Hippocampal formation (tissue), 2 donors: ENCODE measurements at regions not wholly inside any gene's neighbourhood (a gene's known extent, or its start where the extent isn't known, plus 50 kb on each side); places are given as distances from the start of the nearest gene placed in this dataset.

ENCODE experiments used
- DNase-seq, 2 donors: peaks; one replicate each; lab custom pipeline; 2025; lab: John Stamatoyannopoulos, UW

GRCh38 chr14:101105045-101105444 lies 201.5 kb upstream of the RTL1 start:
- DNase-seq: no peak

GRCh38 chr14:101108579-101109346 lies 205.2 kb upstream of the RTL1 start:
- DNase-seq: no peak

- no peak for DNase-seq
These were observed 205.8 kb upstream of the RTL1 start for GRCh38 chr14:101109347-101109638.

- DNase-seq: no peak
These were observed 206.6 kb upstream of the RTL1 start for GRCh38 chr14:101109981-101110728.

GRCh38 chr14:101110729-101111619 lies 207.5 kb upstream of the RTL1 start:
- DNase-seq: no peak

GRCh38 chr14:101111620-101112290 lies 208.2 kb upstream of the RTL1 start:
- no peak for DNase-seq

GRCh38 chr14:101112351-101113107 lies 209.0 kb upstream of the RTL1 start:
- no peak for DNase-seq

GRCh38 chr14:101113108-101113612 lies 209.6 kb upstream of the RTL1 start:
- DNase-seq: no peak

- no peak for DNase-seq
These were observed 210.6 kb upstream of the RTL1 start for GRCh38 chr14:101113835-101114725.

- no peak for DNase-seq
These were observed 211.4 kb upstream of the RTL1 start for GRCh38 chr14:101114726-101115515.

- no peak for DNase-seq
These were observed 212.1 kb upstream of the RTL1 start for GRCh38 chr14:101115652-101116051.

GRCh38 chr14:101116065-101116464 lies 212.5 kb upstream of the RTL1 start:
- DNase-seq: no peak

- DNase-seq: no peak
These were observed 213.1 kb upstream of the RTL1 start for GRCh38 chr14:101116486-101117130.

- DNase-seq: no peak
These were observed 214.0 kb upstream of the RTL1 start for GRCh38 chr14:101117543-101117942.

GRCh38 chr14:101118233-101118632 lies 214.7 kb upstream of the RTL1 start:
- DNase-seq: no peak

GRCh38 chr14:101118746-101119591 lies 215.4 kb upstream of the RTL1 start:
- DNase-seq: no peak

GRCh38 chr14:101119830-101120571 lies 216.5 kb upstream of the RTL1 start:
- no peak for DNase-seq
